ENCODE measurements at regions not wholly inside any gene's neighbourhood (a gene's known extent, or its start where the extent isn't known, plus 50 kb on each side); places are given as distances from the start of the nearest gene placed in this dataset.

- no peak for TF ChIP-seq CTCF (IDR thresholded peaks at IDR 0.05; ENCODE audit: insufficient read depth, low read depth, low read length, missing control alignments)
- no peak for DNase-seq (ENCODE audit: low read depth)
- no peak overlapping the region for H3K4me3 ChIP-seq (ENCODE audit: low read length)
Observed at GRCh38 chr10:2679646-2680045, 387.7 kb upstream of the PFKP start.

GRCh38 chr10:2676455-2676854, 390.9 kb upstream of the PFKP start:
- TF ChIP-seq CTCF (IDR thresholded peaks at IDR 0.05; ENCODE audit: insufficient read depth, low read depth, low read length, missing control alignments), result no peak
- no peak overlapping the region for H3K4me3 ChIP-seq (ENCODE audit: low read length)
- no peak for DNase-seq (ENCODE audit: low read depth)

- TF ChIP-seq CTCF (IDR thresholded peaks at IDR 0.05; ENCODE audit: insufficient read depth, low read depth, low read length, missing control alignments), result no peak
- H3K4me3 ChIP-seq (ENCODE audit: low read length), result no peak overlapping the region
- no peak for DNase-seq (ENCODE audit: low read depth)
Observed at GRCh38 chr10:2674451-2674850, 392.9 kb upstream of the PFKP start.

- DNase-seq (ENCODE audit: low read depth), result no peak
- TF ChIP-seq CTCF (IDR thresholded peaks at IDR 0.05; ENCODE audit: insufficient read depth, low read depth, low read length, missing control alignments), result no peak
- H3K4me3 ChIP-seq (ENCODE audit: low read length), result no peak overlapping the region
Observed at GRCh38 chr10:2670864-2671263, 396.5 kb upstream of the PFKP start.

- no peak for DNase-seq (ENCODE audit: low read depth)
- no peak for TF ChIP-seq CTCF (IDR thresholded peaks at IDR 0.05; ENCODE audit: insufficient read depth, low read depth, low read length, missing control alignments)
- no peak overlapping the region for H3K4me3 ChIP-seq (ENCODE audit: low read length)
Observed at GRCh38 chr10:2665772-2666171, 401.6 kb upstream of the PFKP start.

- DNase-seq (ENCODE audit: low read depth), result no peak
- TF ChIP-seq CTCF (IDR thresholded peaks at IDR 0.05; ENCODE audit: insufficient read depth, low read depth, low read length, missing control alignments), result no peak
- H3K4me3 ChIP-seq (ENCODE audit: low read length), result no peak overlapping the region
Observed at GRCh38 chr10:2660276-2660675, 407.1 kb upstream of the PFKP start.

- TF ChIP-seq CTCF (IDR thresholded peaks at IDR 0.05; ENCODE audit: insufficient read depth, low read depth, low read length, missing control alignments), result no peak
- H3K4me3 ChIP-seq (ENCODE audit: low read length), result no peak overlapping the region
- no peak for DNase-seq (ENCODE audit: low read depth)
Observed at GRCh38 chr10:2659660-2660209, 407.6 kb upstream of the PFKP start.

Measured in epithelial cell of esophagus (primary cell).